22Rv1 (cell line): ENCODE measurements at regions not wholly inside any gene's neighbourhood (a gene's known extent, or its start where the extent isn't known, plus 50 kb on each side); places are given as distances from the start of the nearest gene placed in this dataset.

ENCODE experiments used
- H3K27ac ChIP-seq: fragments of 450-650 bp; 2 replicates; pipeline ENCODE4 v1.5.1; 2017
- CTCF ChIP-seq: fragments of 450-650 bp; IDR thresholded peaks from 2 replicates; pipeline ENCODE4 v1.5.1; 2017; ENCODE audit warnings: mild to moderate bottlenecking
- ZFX ChIP-seq: fragments of 450-650 bp; IDR thresholded peaks from 2 replicates; pipeline ENCODE4 v1.6.1; 2017; ENCODE audit warnings: antibody characterized with exemption, borderline replicate concordance

DNA sequence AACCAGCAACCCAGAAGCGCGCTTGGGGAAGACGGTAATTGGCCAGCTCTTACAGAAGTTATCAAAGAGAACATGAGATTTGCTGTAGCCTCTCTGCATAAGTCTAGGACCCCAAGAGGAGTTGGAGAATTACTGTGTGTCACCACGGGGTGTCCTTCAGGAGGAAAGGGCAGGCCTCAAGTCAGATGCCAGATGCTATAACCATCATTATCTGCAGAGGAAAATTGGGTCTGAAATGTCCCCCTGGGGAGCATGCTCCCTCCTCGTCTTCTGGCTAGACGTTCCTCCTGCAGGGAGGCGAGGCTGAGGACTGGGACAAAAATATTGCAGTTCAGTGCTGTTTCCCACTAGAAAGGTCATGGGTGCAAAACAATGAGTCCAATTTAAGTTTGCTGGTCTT lies 380.5 kb upstream of the CFAP20DC start:
- TF ChIP-seq ZFX: no peak
- no peak overlapping the region for H3K27ac ChIP-seq

DNA sequence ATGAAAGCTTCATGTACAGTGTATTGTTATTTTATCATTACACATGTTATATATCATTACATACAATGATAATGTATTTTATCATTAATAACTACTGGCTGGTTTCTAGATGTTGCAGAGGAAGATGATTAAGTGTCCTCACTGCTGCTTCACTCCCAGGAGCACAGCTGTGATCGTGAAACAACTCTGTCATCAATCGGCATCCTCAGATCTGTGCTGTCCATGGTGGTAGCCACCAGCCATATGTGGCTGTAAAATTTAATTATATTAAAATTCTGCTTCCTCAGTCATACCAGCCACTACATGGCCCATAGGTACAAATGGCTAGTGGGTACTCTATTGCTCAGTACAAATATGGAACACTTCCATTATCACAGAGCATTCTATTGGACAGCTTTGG lies 379.4 kb upstream of the CFAP20DC start:
- H3K27ac ChIP-seq: no peak overlapping the region
- TF ChIP-seq CTCF (no peak), ZFX (no peak)

DNA sequence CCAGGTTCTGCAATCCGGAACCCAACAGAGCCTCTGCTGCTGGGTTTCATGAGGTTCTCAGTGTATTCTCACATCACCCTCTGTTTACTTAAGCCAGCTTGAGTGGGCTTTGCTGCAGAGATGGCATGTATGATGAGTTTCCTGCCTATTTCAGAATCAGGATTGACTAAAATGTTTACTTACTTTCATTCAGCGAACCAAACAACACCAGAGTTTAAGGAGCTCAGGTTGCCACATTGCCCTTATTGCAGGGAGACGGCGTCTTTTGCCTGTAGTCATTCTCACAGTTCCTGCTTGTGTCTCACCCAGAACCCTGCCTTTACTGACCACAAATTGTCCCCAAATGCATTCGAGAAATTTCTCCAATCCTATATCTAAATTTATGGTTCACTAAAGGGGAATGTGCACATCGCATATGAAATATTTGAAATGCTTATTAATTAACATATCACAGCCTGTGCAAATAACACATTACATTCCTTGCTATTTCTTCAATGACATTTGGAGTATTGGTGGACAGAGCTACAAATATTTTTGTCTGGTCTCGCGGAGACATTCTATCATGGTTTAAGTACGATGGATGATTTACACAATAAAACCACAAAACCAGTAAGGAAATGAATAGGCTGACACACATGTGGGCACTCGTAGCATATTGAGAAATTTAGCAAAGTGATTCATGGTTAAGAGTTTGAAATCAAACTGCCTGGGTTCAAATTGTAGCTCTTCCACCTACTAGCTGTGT lies 377.2 kb upstream of the CFAP20DC start:
- H3K27ac ChIP-seq: no peak overlapping the region
- TF ChIP-seq CTCF: no peak
- TF ChIP-seq ZFX: no peak

DNA sequence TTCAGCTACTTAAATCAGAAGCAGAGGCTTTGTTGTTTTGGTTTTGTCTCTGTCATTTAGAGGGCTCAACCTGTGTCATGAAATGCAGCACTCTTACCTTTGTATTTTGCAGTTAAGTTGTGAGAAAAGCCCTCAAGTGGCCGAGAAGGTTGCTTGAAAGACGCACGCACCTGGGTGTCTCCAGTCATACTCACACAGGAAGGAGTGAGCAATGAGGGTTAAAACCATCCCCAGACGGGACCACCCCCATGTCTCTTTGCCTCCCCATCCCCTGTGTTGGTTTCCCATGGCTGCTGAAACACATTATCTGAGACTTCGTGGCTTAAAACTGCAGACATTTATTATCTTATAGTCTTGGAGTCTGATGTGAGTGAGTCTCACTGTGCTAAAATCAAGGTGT lies 376.1 kb upstream of the CFAP20DC start:
- no peak for TF ChIP-seq CTCF
- no peak overlapping the region for H3K27ac ChIP-seq

- TF ChIP-seq CTCF: no peak
- TF ChIP-seq ZFX: no peak
- H3K27ac ChIP-seq: no peak overlapping the region
These were observed 375.5 kb upstream of the CFAP20DC start for GRCh38 chr3:59425371-59425770.

- TF ChIP-seq ZFX (no peak), CTCF (no peak)
- no peak overlapping the region for H3K27ac ChIP-seq
These were observed 374.6 kb upstream of the CFAP20DC start for GRCh38 chr3:59424268-59425010.

DNA sequence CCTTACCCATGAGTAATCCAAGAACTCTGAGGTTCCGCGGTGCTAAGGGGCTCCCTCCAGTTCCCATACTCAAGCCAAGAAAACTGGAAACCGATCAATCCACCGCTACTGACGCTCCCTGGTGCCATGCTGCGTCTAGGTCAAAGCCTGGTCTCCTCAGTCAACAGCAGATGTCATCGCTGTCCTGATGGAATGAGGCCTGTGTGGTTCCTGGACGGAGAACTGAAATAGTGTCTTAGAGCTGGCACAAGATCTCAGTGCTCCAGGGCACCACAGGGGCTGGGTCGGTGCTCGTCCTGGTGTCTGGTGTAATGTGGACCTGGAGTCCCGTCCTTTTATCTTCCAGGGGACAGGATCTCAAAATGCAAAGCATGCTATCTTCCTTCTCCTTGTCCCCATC lies 373.9 kb upstream of the CFAP20DC start:
- H3K27ac ChIP-seq: no peak overlapping the region
- no peak for TF ChIP-seq CTCF
- no peak for TF ChIP-seq ZFX
